ENCODE measurements at regions not wholly inside any gene's neighbourhood (a gene's known extent, or its start where the extent isn't known, plus 50 kb on each side); places are given as distances from the start of the nearest gene placed in this dataset.

DNA sequence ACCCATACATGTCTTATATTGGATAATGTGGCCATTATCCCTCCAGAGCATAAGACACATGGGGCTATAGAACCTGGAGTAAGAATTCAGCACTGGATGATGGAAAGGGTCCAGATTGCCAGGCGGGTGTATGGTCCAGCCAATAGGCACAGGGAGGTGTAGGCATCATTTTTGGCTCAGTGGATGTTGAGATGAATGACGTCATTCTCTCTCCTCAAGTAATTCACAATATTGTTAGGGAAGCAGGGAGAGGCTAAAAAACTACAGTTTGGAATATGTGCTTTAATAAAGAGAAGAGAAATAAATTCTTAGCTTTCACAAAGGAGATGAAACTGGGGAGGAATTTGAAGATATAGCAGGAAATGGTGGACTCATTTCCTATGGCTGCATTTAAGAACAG, 461.1 kb upstream of the GOT2 start:
- TF ChIP-seq, protein P1, sequence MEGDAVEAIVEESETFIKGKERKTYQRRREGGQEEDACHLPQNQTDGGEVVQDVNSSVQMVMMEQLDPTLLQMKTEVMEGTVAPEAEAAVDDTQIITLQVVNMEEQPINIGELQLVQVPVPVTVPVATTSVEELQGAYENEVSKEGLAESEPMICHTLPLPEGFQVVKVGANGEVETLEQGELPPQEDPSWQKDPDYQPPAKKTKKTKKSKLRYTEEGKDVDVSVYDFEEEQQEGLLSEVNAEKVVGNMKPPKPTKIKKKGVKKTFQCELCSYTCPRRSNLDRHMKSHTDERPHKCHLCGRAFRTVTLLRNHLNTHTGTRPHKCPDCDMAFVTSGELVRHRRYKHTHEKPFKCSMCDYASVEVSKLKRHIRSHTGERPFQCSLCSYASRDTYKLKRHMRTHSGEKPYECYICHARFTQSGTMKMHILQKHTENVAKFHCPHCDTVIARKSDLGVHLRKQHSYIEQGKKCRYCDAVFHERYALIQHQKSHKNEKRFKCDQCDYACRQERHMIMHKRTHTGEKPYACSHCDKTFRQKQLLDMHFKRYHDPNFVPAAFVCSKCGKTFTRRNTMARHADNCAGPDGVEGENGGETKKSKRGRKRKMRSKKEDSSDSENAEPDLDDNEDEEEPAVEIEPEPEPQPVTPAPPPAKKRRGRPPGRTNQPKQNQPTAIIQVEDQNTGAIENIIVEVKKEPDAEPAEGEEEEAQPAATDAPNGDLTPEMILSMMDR (IDR thresholded peaks at IDR 0.05), result no peak
- no peak for TF ChIP-seq POLR2AphosphoS5 (IDR thresholded peaks at IDR 0.05)

Measured in prostate gland (tissue), 2 donors.